HFFc6 (cell line): ENCODE measurements at regions not wholly inside any gene's neighbourhood (a gene's known extent, or its start where the extent isn't known, plus 50 kb on each side); places are given as distances from the start of the nearest gene placed in this dataset.
A peak's percentile ranks its signal among the peaks of the same experiment; 100 is the strongest.

ENCODE experiments used
- DNase-seq: peaks from one replicate; pipeline ENCODE4 v3.0.0-alpha.2; 2018
- H3K27ac Mint-ChIP-seq: 2 replicates; pipeline ENCODE4 v1.8.0; 2020; ENCODE audit warnings: mild to moderate bottlenecking, mixed read lengths
- H3K27me3 Mint-ChIP-seq: 2 replicates; pipeline ENCODE4 v1.8.0; 2021; ENCODE audit warnings: mild to moderate bottlenecking, moderate library complexity, mixed read lengths; ENCODE audit not compliant: insufficient read depth
- H3K36me3 Mint-ChIP-seq: 2 replicates; pipeline ENCODE4 v1.8.0; 2021; ENCODE audit warnings: low read depth, mixed read lengths
- H3K4me1 Mint-ChIP-seq: 2 replicates; pipeline ENCODE4 v1.8.0; 2020; ENCODE audit warnings: low read depth, mixed read lengths
- H3K4me3 Mint-ChIP-seq: 2 replicates; pipeline ENCODE4 v1.8.0; 2020; ENCODE audit warnings: mild to moderate bottlenecking, moderate library complexity, mixed read lengths
- H3K9me3 Mint-ChIP-seq: 2 replicates; pipeline ENCODE4 v1.8.0; 2020; ENCODE audit warnings: mild to moderate bottlenecking, mixed read lengths
- TF ChIP-seq, protein P1 (sequence below): fragments of 200-600 bp; sonication (generic); IDR thresholded peaks from 2 replicates; pipeline ENCODE4 v1.5.0; 2021; ENCODE audit warnings: antibody characterized with exemption, mild to moderate bottlenecking

DNA sequence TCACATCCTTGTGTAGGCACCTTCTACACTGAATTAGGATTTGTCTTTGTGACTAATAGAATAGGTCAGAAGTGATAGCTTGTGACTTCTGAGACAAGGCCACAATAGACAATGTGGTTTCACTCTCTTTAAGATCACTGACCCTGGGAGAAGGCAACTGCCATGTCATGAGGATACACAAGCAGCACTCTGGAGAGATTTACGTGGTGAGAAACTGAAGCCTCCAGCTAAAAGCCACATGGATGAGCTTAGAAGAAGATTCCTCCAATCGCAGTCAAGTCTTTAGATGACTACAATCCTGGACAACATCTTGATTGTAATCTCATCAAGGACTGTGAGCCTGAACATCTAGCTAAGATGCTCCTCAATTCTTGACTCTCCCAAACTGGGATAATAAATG is 206.6 kb downstream of the ESM1 start:
- Mint-ChIP-seq H3K9me3 (no peaks in the 10 kb centered on the region), H3K27me3 (peaks cover 3% of the 10 kb centered on the region), H3K4me3 (no peak overlapping the region), H3K36me3 (no peaks in the 10 kb centered on the region; the same call in 1 of the 2 replicates), H3K4me1 (peaks cover 8% of the 10 kb centered on the region; the same call in 1 of the 2 replicates), H3K27ac (no peak overlapping the region)
- peak; percentile 27 for DNase-seq
- TF ChIP-seq, protein P1, sequence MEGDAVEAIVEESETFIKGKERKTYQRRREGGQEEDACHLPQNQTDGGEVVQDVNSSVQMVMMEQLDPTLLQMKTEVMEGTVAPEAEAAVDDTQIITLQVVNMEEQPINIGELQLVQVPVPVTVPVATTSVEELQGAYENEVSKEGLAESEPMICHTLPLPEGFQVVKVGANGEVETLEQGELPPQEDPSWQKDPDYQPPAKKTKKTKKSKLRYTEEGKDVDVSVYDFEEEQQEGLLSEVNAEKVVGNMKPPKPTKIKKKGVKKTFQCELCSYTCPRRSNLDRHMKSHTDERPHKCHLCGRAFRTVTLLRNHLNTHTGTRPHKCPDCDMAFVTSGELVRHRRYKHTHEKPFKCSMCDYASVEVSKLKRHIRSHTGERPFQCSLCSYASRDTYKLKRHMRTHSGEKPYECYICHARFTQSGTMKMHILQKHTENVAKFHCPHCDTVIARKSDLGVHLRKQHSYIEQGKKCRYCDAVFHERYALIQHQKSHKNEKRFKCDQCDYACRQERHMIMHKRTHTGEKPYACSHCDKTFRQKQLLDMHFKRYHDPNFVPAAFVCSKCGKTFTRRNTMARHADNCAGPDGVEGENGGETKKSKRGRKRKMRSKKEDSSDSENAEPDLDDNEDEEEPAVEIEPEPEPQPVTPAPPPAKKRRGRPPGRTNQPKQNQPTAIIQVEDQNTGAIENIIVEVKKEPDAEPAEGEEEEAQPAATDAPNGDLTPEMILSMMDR, result no peak

DNA sequence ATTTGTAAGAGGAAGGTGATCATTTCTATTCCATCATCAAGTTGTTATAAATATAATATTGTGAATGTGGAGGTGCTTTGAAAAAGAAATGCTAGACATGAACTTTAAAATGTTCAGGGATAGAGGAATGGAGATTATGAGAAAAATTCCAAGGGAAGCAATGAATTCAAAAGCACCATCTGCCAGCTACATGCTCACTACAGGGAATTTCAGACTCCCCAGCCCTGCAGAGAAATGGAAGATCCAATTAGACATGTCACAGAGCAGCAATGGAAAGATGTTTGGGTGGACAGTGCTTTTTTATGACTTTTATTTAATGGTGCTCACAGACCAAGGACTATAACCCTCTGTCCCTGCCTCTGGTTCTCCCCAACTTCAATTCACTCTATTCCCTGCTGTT is 209.7 kb downstream of the ESM1 start:
- Mint-ChIP-seq H3K4me1 (peaks cover 21% of the 10 kb centered on the region), H3K9me3 (no peaks in the 10 kb centered on the region), H3K27me3 (peaks cover 3% of the 10 kb centered on the region), H3K36me3 (no peaks in the 10 kb centered on the region), H3K4me3 (no peak overlapping the region), H3K27ac (no peak overlapping the region)
- DNase-seq, result no peak
- TF ChIP-seq, protein P1, result no peak

DNA sequence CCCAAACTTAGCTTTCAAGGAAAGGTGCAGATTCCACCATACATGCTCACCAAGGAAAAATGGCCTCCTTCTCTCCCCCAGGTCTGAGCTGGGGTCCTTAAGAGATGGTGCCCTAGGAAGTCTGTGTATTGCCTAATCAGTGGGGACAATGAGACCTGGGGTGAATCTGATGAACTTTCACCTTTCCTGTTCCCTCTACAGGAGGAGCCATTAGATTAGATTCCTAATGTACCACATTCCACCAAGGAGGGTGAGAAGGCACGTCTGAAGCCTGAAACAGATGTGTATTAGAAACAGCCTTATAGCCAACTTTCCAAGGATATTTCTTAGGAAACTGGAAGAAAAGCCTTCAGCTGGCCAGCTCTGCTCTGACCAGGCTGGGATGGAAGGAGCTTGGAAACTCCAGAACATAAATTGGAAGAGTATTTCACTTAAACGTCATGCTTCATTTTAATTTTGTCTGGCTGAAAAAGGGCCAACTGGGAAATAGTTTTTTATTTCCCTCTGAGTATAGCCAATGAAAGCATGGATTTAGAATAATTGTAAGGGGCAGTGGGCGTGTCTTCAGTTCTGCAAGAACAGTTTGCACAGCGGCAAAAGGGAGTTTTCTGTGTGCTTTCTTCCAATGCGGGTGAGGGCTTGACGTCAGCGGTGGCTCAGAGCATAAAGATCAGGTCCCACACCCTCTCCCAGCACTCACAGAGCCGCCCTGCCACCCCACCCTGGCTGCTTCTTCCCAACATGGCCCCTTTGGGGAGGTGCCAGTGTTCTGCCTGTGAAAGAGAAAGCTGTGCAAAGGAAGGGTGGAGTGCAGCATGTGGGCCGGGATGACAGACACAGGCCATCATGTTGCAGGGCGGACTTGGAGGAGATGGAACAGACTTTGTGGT is 210.9 kb downstream of the ESM1 start:
- H3K27me3 Mint-ChIP-seq, result peaks cover 4% of the 10 kb centered on the region
- TF ChIP-seq, protein P1, result no peak
- H3K9me3 Mint-ChIP-seq, result no peaks in the 10 kb centered on the region
- H3K36me3 Mint-ChIP-seq, result no peaks in the 10 kb centered on the region
- H3K4me3 Mint-ChIP-seq, result no peak overlapping the region
- no peak for DNase-seq
- H3K4me1 Mint-ChIP-seq, result peaks cover 21% of the 10 kb centered on the region
- no peak overlapping the region for H3K27ac Mint-ChIP-seq

DNA sequence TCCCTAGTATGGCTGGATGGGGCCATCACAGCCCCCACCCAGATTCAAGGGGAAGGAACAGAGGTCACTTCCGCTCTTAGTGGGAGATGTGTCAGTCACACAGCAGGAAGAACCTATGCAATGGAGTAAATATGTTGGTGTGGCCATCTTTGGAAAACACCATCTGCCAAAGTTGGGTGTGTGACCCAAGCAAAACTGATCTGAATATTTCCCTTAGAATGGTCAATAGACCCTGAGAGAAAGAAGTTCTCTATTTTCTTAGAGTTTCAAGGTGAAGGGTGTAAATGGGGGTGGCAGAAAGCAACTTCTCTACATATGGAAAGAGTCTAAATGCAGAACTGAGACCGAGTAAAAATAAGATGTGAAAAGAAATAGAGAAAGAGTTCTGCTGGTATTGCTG is 212.7 kb downstream of the ESM1 start:
- Mint-ChIP-seq H3K36me3 (no peaks in the 10 kb centered on the region), H3K4me1 (peaks cover 22% of the 10 kb centered on the region), H3K27ac (no peak overlapping the region), H3K27me3 (peaks cover 4% of the 10 kb centered on the region), H3K9me3 (no peaks in the 10 kb centered on the region), H3K4me3 (no peak overlapping the region)
- no peak for DNase-seq
- TF ChIP-seq, protein P1, result no peak

DNA sequence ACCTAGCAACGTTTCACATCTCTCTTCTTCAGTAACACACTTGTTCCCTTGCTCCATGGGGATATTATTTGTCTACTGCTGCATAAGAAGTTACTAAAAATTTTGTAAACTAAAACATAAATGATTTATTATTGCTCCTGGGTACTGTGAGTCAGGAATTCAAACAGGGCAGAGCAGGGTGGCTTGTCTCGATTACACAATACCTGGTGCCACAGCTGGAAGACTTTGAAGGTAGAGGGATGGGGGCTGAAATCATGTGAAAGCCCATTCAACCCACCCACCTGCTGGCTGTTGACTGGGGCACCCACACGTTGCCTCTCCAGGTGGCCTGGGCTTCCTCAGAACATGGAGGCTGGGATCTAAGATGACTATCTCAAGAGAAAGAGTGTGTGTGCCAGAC is 213.2 kb downstream of the ESM1 start:
- TF ChIP-seq, protein P1, result no peak
- Mint-ChIP-seq H3K36me3 (no peaks in the 10 kb centered on the region), H3K27me3 (peaks cover 1% of the 10 kb centered on the region), H3K27ac (no peak overlapping the region), H3K4me3 (no peak overlapping the region), H3K4me1 (peaks cover 22% of the 10 kb centered on the region), H3K9me3 (no peaks in the 10 kb centered on the region)
- no peak for DNase-seq
